Panc1 (cell line): ENCODE measurements at regions not wholly inside any gene's neighbourhood (a gene's known extent, or its start where the extent isn't known, plus 50 kb on each side); places are given as distances from the start of the nearest gene placed in this dataset.

Source experiments
- REST ChIP-seq, 2 experiments: IDR thresholded peaks; 2 replicates each; pipeline ENCODE4 v1.6.1; 2011 to 2012; ENCODE audit warnings: low read depth in 2 of 2, control low read depth in 1 of 2, low read length in 1 of 2, mild to moderate bottlenecking in 1 of 2, moderate library complexity in 1 of 2; ENCODE audit not compliant: insufficient read depth in 1 of 2
- SIN3A ChIP-seq: IDR thresholded peaks from 2 replicates; pipeline ENCODE4 v1.6.1; 2012; ENCODE audit warnings: low read depth, mild to moderate bottlenecking, low read length, moderate library complexity, borderline replicate concordance; ENCODE audit not compliant: insufficient read depth
- TF ChIP-seq, protein P1 (sequence below): fragments of 450-650 bp; IDR thresholded peaks from 2 replicates; pipeline ENCODE4 v1.5.1; 2017; ENCODE audit warnings: mild to moderate bottlenecking

- TF ChIP-seq, protein P1, sequence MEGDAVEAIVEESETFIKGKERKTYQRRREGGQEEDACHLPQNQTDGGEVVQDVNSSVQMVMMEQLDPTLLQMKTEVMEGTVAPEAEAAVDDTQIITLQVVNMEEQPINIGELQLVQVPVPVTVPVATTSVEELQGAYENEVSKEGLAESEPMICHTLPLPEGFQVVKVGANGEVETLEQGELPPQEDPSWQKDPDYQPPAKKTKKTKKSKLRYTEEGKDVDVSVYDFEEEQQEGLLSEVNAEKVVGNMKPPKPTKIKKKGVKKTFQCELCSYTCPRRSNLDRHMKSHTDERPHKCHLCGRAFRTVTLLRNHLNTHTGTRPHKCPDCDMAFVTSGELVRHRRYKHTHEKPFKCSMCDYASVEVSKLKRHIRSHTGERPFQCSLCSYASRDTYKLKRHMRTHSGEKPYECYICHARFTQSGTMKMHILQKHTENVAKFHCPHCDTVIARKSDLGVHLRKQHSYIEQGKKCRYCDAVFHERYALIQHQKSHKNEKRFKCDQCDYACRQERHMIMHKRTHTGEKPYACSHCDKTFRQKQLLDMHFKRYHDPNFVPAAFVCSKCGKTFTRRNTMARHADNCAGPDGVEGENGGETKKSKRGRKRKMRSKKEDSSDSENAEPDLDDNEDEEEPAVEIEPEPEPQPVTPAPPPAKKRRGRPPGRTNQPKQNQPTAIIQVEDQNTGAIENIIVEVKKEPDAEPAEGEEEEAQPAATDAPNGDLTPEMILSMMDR: no peak
- no peak for TF ChIP-seq SIN3A
- TF ChIP-seq REST (IDR thresholded peaks at IDR 0.05; ENCODE audit: insufficient read depth in 1 of 2, low read depth in 2 of 2, low read length in 1 of 2): no peak
Measured at GRCh38 chr14:62101189-62101588, 339.0 kb downstream of the SNAPC1 start.
